Endothelial cell (in vitro differentiated cells): ENCODE measurements at regions not wholly inside any gene's neighbourhood (a gene's known extent, or its start where the extent isn't known, plus 50 kb on each side); places are given as distances from the start of the nearest gene placed in this dataset.

ENCODE experiments used
- DNase-seq: peaks from one replicate; pipeline ENCODE4 v3.0.0; 2021; ENCODE audit warnings: low spot score
- H3K27ac Mint-ChIP-seq: one replicate; pipeline ENCODE4 v1.8.0; 2021; ENCODE audit warnings: mixed read lengths, inconsistent platforms; ENCODE audit not compliant: unreplicated experiment
- H3K27me3 Mint-ChIP-seq: one replicate; pipeline ENCODE4 v1.8.0; 2021; ENCODE audit warnings: mild to moderate bottlenecking, moderate library complexity, mixed read lengths, inconsistent platforms; ENCODE audit not compliant: unreplicated experiment
- H3K36me3 Mint-ChIP-seq: one replicate; pipeline ENCODE4 v1.8.0; 2021; ENCODE audit warnings: mild to moderate bottlenecking, low read depth, mixed read lengths, inconsistent platforms; ENCODE audit not compliant: unreplicated experiment
- H3K4me1 Mint-ChIP-seq: one replicate; pipeline ENCODE4 v1.8.0; 2021; ENCODE audit warnings: mild to moderate bottlenecking, mixed read lengths, inconsistent platforms; ENCODE audit not compliant: unreplicated experiment
- H3K4me3 Mint-ChIP-seq: one replicate; pipeline ENCODE4 v1.8.0; 2021; ENCODE audit warnings: mild to moderate bottlenecking, mixed read lengths, inconsistent platforms; ENCODE audit not compliant: unreplicated experiment
- H3K9me3 Mint-ChIP-seq: one replicate; pipeline ENCODE4 v1.8.0; 2021; ENCODE audit warnings: mixed read lengths, inconsistent platforms; ENCODE audit not compliant: unreplicated experiment
- CTCF ChIP-seq: fragments of 200-600 bp; sonication (generic); IDR thresholded peaks from one replicate; pipeline ENCODE4 v1.5.0; 2021; ENCODE audit warnings: antibody characterized with exemption; ENCODE audit not compliant: unreplicated experiment

- H3K36me3 Mint-ChIP-seq: no peaks in the 10 kb centered on the region
Observed at GRCh38 chr3:153910387-153910786, 210.8 kb upstream of the ARHGEF26 start.

GRCh38 chr3:153911116-153911515, 210.1 kb upstream of the ARHGEF26 start:
- no peaks in the 10 kb centered on the region for H3K9me3 Mint-ChIP-seq
- H3K27ac Mint-ChIP-seq: no peak overlapping the region
- DNase-seq: no peak
- no peaks in the 10 kb centered on the region for H3K27me3 Mint-ChIP-seq
- no peaks in the 10 kb centered on the region for H3K4me1 Mint-ChIP-seq
- TF ChIP-seq CTCF: no peak
- H3K4me3 Mint-ChIP-seq: no peak overlapping the region
- H3K36me3 Mint-ChIP-seq: no peaks in the 10 kb centered on the region

More at GRCh38 chr3:153910387-153910786, 210.8 kb upstream of the ARHGEF26 start:
- no peak overlapping the region for H3K4me3 Mint-ChIP-seq
- H3K4me1 Mint-ChIP-seq: no peaks in the 10 kb centered on the region
- no peaks in the 10 kb centered on the region for H3K27me3 Mint-ChIP-seq
- no peak for TF ChIP-seq CTCF
- DNase-seq: no peak
- no peaks in the 10 kb centered on the region for H3K9me3 Mint-ChIP-seq
- H3K27ac Mint-ChIP-seq: no peak overlapping the region

- H3K36me3 Mint-ChIP-seq: no peaks in the 10 kb centered on the region
- no peak for TF ChIP-seq CTCF
- H3K4me3 Mint-ChIP-seq: no peak overlapping the region
Observed at GRCh38 chr3:153919773-153920172, 201.4 kb upstream of the ARHGEF26 start.

GRCh38 chr3:153921826-153922225, 199.4 kb upstream of the ARHGEF26 start:
- no peak for DNase-seq
- Mint-ChIP-seq H3K9me3 (no peaks in the 10 kb centered on the region), H3K4me1 (no peaks in the 10 kb centered on the region), H3K4me3 (no peak overlapping the region), H3K27ac (no peak overlapping the region), H3K36me3 (no peaks in the 10 kb centered on the region), H3K27me3 (no peaks in the 10 kb centered on the region)
- TF ChIP-seq CTCF: no peak

More at GRCh38 chr3:153919773-153920172, 201.4 kb upstream of the ARHGEF26 start:
- Mint-ChIP-seq H3K9me3 (no peaks in the 10 kb centered on the region), H3K27me3 (no peaks in the 10 kb centered on the region), H3K27ac (no peak overlapping the region), H3K4me1 (no peaks in the 10 kb centered on the region)
- DNase-seq: no peak

GRCh38 chr3:153925841-153926514, 195.2 kb upstream of the ARHGEF26 start:
- Mint-ChIP-seq H3K4me1 (no peaks in the 10 kb centered on the region), H3K27me3 (no peaks in the 10 kb centered on the region), H3K36me3 (no peaks in the 10 kb centered on the region), H3K4me3 (no peak overlapping the region), H3K9me3 (no peaks in the 10 kb centered on the region), H3K27ac (no peak overlapping the region)
- DNase-seq: no peak
- no peak for TF ChIP-seq CTCF
